ENCODE measurements at regions not wholly inside any gene's neighbourhood (a gene's known extent, or its start where the extent isn't known, plus 50 kb on each side); places are given as distances from the start of the nearest gene placed in this dataset.

DNA sequence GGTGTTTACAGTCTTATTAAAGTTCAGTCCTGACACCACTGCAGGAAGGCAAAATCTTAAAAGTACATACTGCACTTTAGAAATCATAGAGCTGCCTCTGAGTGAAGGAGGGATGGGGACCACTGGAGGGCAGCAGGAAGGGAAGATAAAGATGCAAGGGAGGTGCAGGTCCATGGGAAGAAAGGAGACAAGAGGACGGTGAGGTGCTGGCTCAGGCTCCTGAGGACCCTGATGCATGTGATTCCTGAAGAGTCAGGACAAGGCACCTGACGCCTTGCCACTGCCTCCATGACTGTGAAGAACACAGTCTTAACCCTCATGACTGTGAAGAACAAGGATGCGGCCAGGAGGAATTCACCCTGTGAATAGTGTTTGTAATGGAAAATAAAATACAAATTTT, 116.2 kb upstream of the NPAS2 start:
- TF ChIP-seq, protein P1, sequence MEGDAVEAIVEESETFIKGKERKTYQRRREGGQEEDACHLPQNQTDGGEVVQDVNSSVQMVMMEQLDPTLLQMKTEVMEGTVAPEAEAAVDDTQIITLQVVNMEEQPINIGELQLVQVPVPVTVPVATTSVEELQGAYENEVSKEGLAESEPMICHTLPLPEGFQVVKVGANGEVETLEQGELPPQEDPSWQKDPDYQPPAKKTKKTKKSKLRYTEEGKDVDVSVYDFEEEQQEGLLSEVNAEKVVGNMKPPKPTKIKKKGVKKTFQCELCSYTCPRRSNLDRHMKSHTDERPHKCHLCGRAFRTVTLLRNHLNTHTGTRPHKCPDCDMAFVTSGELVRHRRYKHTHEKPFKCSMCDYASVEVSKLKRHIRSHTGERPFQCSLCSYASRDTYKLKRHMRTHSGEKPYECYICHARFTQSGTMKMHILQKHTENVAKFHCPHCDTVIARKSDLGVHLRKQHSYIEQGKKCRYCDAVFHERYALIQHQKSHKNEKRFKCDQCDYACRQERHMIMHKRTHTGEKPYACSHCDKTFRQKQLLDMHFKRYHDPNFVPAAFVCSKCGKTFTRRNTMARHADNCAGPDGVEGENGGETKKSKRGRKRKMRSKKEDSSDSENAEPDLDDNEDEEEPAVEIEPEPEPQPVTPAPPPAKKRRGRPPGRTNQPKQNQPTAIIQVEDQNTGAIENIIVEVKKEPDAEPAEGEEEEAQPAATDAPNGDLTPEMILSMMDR (tag by site-specific recombination; IDR thresholded peaks at IDR 0.05), result no peak
- TF ChIP-seq, protein P2, sequence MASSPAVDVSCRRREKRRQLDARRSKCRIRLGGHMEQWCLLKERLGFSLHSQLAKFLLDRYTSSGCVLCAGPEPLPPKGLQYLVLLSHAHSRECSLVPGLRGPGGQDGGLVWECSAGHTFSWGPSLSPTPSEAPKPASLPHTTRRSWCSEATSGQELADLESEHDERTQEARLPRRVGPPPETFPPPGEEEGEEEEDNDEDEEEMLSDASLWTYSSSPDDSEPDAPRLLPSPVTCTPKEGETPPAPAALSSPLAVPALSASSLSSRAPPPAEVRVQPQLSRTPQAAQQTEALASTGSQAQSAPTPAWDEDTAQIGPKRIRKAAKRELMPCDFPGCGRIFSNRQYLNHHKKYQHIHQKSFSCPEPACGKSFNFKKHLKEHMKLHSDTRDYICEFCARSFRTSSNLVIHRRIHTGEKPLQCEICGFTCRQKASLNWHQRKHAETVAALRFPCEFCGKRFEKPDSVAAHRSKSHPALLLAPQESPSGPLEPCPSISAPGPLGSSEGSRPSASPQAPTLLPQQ (tag by site-specific recombination; IDR thresholded peaks at IDR 0.05), result no peak
- no peak for TF ChIP-seq ZFP3 (tag by site-specific recombination; IDR thresholded peaks at IDR 0.05; ENCODE audit: low read depth)
- TF ChIP-seq ZNF266 (tag by site-specific recombination; IDR thresholded peaks at IDR 0.05; ENCODE audit: low read depth), result no peak
- no peak for TF ChIP-seq ZNF140 (tag by site-specific recombination; IDR thresholded peaks at IDR 0.05)
- TF ChIP-seq SP2 (tag by site-specific recombination; IDR thresholded peaks at IDR 0.05), result no peak
- TF ChIP-seq ZNF335 (tag by site-specific recombination; conservative IDR thresholded peaks at IDR 0.05), result no peak
- TF ChIP-seq, protein P3, sequence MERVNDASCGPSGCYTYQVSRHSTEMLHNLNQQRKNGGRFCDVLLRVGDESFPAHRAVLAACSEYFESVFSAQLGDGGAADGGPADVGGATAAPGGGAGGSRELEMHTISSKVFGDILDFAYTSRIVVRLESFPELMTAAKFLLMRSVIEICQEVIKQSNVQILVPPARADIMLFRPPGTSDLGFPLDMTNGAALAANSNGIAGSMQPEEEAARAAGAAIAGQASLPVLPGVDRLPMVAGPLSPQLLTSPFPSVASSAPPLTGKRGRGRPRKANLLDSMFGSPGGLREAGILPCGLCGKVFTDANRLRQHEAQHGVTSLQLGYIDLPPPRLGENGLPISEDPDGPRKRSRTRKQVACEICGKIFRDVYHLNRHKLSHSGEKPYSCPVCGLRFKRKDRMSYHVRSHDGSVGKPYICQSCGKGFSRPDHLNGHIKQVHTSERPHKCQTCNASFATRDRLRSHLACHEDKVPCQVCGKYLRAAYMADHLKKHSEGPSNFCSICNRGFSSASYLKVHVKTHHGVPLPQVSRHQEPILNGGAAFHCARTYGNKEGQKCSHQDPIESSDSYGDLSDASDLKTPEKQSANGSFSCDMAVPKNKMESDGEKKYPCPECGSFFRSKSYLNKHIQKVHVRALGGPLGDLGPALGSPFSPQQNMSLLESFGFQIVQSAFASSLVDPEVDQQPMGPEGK (tag by site-specific recombination; IDR thresholded peaks at IDR 0.05), result no peak
- TF ChIP-seq YY1 (tag by site-specific recombination; IDR thresholded peaks at IDR 0.05), result no peak

All from HEK293 (cell line).